ENCODE measurements at regions not wholly inside any gene's neighbourhood (a gene's known extent, or its start where the extent isn't known, plus 50 kb on each side); places are given as distances from the start of the nearest gene placed in this dataset.

DNA sequence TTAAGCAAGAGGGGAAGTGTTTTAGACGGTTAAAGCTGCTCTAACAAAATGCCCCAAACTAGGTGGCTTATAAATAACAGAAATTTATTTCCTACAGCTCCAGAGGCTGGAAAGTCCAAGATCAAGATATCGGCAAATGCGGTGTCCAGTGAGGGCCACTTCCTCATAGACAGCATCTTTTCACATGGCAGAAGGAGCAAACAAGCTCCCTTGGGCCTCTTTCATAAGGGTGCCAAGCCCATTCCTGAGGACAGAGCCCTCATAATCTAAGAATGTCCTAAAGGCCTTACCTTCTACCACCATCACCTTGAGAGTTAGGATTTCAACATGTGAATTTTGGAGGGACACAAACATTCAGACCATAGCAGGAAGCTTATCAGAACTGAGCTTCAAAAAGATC, 57.3 kb upstream of the PPP1CB start:
- Mint-ChIP-seq H3K27ac (no peak overlapping the region), H3K9me3 (peaks cover 4% of the 10 kb centered on the region), H3K36me3 (no peaks in the 10 kb centered on the region), H3K4me3 (no peak overlapping the region), H3K4me1 (ENCODE audit: low read depth in 2 of 2) (peaks cover 6 to 22% of the 10 kb centered on the region in 2 donors), H3K27me3 (no peaks in the 10 kb centered on the region)
- ATAC-seq, result no peak
- no peak for DNase-seq (ENCODE audit: low spot score)

DNA sequence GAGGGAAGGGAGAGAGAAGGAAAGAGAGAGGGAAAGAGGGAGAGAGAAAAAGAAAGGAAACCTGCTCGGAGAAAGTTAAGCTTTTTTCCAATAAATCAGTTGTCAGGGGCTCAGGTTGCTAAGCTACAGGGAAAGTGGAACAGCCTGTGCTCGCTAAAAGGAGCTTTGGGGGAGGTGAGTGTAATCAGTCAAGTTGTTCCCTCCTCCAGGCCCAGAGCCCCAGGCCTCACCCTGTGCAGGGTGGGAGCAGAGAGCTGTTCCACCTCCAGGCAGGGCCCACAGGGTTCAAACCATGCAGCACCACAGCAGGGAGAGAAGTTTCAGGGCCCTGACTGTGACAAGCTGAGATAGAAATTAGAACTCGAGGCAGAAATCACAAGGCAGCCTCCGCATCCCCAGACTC, 56.4 kb upstream of the PPP1CB start:
- Mint-ChIP-seq H3K27ac (peak overlapping the region in 1 of 2 donors; percentile 28), H3K9me3 (peaks cover 4% of the 10 kb centered on the region), H3K36me3 (no peaks in the 10 kb centered on the region), H3K27me3 (peaks cover 0 to 2% of the 10 kb centered on the region in 2 donors), H3K4me3 (no peak overlapping the region), H3K4me1 (ENCODE audit: low read depth in 2 of 2) (peaks cover 6 to 22% of the 10 kb centered on the region in 2 donors)
- DNase-seq (ENCODE audit: low spot score), result no peak
- no peak for ATAC-seq

DNA sequence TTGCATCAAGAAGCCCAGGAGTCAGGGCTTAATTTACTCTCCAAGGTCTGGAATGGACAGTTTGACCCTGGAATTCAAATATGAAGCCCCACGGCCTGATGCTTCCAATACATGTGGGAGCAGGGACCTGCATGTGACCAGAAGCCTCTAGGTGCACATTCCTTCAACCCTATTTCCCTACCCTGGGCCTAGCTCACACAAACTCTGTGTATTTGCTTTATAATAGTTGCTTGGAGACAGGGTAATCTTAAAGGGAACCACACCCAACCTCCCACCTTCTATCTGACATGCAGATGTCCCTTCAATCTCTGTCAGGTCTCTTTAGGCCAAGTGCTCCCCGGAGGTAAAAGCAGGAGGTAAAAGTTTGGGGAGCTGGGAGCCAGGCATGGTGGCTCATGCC, 55.4 kb upstream of the PPP1CB start:
- H3K4me3 Mint-ChIP-seq, result no peak overlapping the region
- DNase-seq (ENCODE audit: low spot score) (no peak), ATAC-seq (no peak)
- H3K27ac Mint-ChIP-seq, result no peak overlapping the region
- H3K36me3 Mint-ChIP-seq, result no peaks in the 10 kb centered on the region
- peaks cover 0 to 2% of the 10 kb centered on the region in 2 donors for H3K27me3 Mint-ChIP-seq
- H3K9me3 Mint-ChIP-seq, result peaks cover 4% of the 10 kb centered on the region
- H3K4me1 Mint-ChIP-seq (ENCODE audit: low read depth in 2 of 2), result peaks cover 6 to 22% of the 10 kb centered on the region in 2 donors

DNA sequence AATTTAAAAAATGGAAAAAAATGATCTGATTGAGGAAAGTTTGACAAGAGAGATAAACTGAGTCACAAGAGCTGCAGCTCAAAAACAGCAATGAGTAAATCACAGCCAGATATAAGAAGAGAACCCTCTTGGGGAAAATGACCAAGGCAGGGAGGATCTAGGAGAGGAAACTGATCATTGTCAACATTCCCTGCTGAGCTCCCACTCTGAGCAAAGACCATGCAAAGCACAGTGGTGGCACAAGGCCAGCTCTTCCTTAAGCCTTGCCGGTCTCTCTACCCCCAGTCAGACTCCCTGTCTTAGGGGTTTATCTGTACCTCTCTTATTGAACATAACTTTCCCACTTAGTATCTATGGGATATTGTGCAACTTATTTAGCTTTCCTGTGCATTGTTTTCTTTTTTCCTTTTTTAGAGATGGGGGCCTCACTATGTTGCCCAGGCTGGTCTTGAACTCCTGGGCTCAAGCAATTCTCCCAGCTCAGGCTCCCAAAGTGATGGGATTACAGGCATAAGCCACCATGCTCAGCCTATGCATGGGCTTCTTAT, 54.0 kb upstream of the PPP1CB start:
- Mint-ChIP-seq H3K4me3 (no peak overlapping the region), H3K27me3 (peaks cover 0 to 2% of the 10 kb centered on the region in 2 donors), H3K4me1 (ENCODE audit: low read depth in 2 of 2) (peaks cover 6 to 19% of the 10 kb centered on the region in 2 donors), H3K36me3 (no peaks in the 10 kb centered on the region), H3K9me3 (peaks cover 9% of the 10 kb centered on the region), H3K27ac (peak overlapping the region in 1 of 2 donors; percentile 62)
- DNase-seq (ENCODE audit: low spot score), result no peak
- no peak for ATAC-seq

DNA sequence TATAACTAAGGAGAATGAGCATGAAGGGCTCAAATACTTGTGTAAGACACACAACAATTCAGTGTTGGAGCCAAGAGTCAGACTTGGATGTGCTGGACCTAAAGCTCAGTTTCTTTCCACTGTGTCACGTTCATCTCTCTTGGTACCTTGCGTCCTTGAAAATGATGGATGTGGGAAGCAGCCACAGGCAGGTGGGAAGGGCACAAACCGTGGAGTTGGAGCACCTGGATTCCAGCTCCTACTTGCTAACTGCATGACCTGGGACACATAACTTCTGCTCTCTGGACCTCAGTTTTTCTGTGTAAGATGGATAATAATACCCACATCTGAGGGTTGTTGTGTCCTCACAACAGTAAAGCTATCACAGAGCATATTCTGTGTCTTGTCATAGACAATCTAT, 53.1 kb upstream of the PPP1CB start:
- DNase-seq (ENCODE audit: low spot score) (no peak), ATAC-seq (no peak)
- Mint-ChIP-seq H3K27ac (peak overlapping the region in 1 of 2 donors; percentile 62), H3K36me3 (no peaks in the 10 kb centered on the region), H3K9me3 (peaks cover 4% of the 10 kb centered on the region), H3K4me1 (ENCODE audit: low read depth in 2 of 2) (peaks cover 6 to 13% of the 10 kb centered on the region in 2 donors), H3K4me3 (no peak overlapping the region), H3K27me3 (peaks cover 0 to 2% of the 10 kb centered on the region in 2 donors)

Data from natural killer cell treated with Interleukin-12 subunit alpha and Interleukin-12 subunit beta and Interleukin-15 and Interleukin-18, amount 100 ng/mL, for 72 hours (primary cell).